Stimulated activated naive CD8-positive, alpha-beta T cell treated with anti-CD3 and anti-CD28 coated beads, Interleukin-15, Interleukin-2, amounts not matched to agents 100 ng/mL and 50 ng/mL, for 24 hours (primary cell): ENCODE measurements at regions not wholly inside any gene's neighbourhood (a gene's known extent, or its start where the extent isn't known, plus 50 kb on each side); places are given as distances from the start of the nearest gene placed in this dataset.
A peak's percentile ranks its signal among the peaks of the same experiment; 100 is the strongest.
"Not testable (repeated sequence)": the region's sequence is repeated elsewhere in the genome, so short reads cannot be mapped to it uniquely, and the experiment has no call there.

Experiments
- H3K27ac Mint-ChIP-seq: one replicate; pipeline ENCODE4 v1.8.0; 2021; ENCODE audit warnings: mild to moderate bottlenecking, mixed read lengths
- H3K27me3 Mint-ChIP-seq: one replicate; pipeline ENCODE4 v1.8.0; 2021; ENCODE audit warnings: mixed read lengths
- H3K36me3 Mint-ChIP-seq: one replicate; pipeline ENCODE4 v1.8.0; 2021; ENCODE audit warnings: low read depth, mixed read lengths
- H3K4me1 Mint-ChIP-seq: one replicate; pipeline ENCODE4 v1.8.0; 2021; ENCODE audit warnings: low read depth, mixed read lengths
- H3K4me3 Mint-ChIP-seq: one replicate; pipeline ENCODE4 v1.8.0; 2021; ENCODE audit warnings: mild to moderate bottlenecking, mixed read lengths
- H3K9me3 Mint-ChIP-seq: one replicate; pipeline ENCODE4 v1.8.0; 2021; ENCODE audit warnings: mixed read lengths

- H3K4me3 Mint-ChIP-seq, result peak overlapping the region; percentile 83
- peaks cover 72% of the 10 kb centered on the region for H3K4me1 Mint-ChIP-seq
- H3K9me3 Mint-ChIP-seq, H3K27me3 Mint-ChIP-seq: not testable (repeated sequence)
- H3K27ac Mint-ChIP-seq, result peak overlapping the region; percentile 98
- peaks cover 24% of the 10 kb centered on the region for H3K36me3 Mint-ChIP-seq
Measured at GRCh38 chr5:119299242-119299614, 56.6 kb upstream of the TNFAIP8 start.

GRCh38 chr5:119299615-119300310, 56.1 kb upstream of the TNFAIP8 start:
- H3K27me3 Mint-ChIP-seq, H3K9me3 Mint-ChIP-seq: not testable (repeated sequence)
- peak overlapping the region; percentile 98 for H3K27ac Mint-ChIP-seq
- H3K36me3 Mint-ChIP-seq, result peaks cover 24% of the 10 kb centered on the region
- H3K4me3 Mint-ChIP-seq, result peak overlapping the region; percentile 83
- H3K4me1 Mint-ChIP-seq, result peaks cover 75% of the 10 kb centered on the region

GRCh38 chr5:119300311-119300670, 55.5 kb upstream of the TNFAIP8 start:
- no peaks in the 10 kb centered on the region for H3K27me3 Mint-ChIP-seq
- H3K4me3 Mint-ChIP-seq, result peak overlapping the region; percentile 83
- peaks cover 24% of the 10 kb centered on the region for H3K36me3 Mint-ChIP-seq
- H3K27ac Mint-ChIP-seq, result peak overlapping the region; percentile 98
- no peaks in the 10 kb centered on the region for H3K9me3 Mint-ChIP-seq
- H3K4me1 Mint-ChIP-seq, result peaks cover 80% of the 10 kb centered on the region

GRCh38 chr5:119301210-119301609, 54.6 kb upstream of the TNFAIP8 start:
- Mint-ChIP-seq H3K27ac (peak overlapping the region; percentile 98), H3K27me3 (no peaks in the 10 kb centered on the region), H3K36me3 (peaks cover 24% of the 10 kb centered on the region), H3K4me3 (peak overlapping the region; percentile 83), H3K9me3 (no peaks in the 10 kb centered on the region), H3K4me1 (peaks cover 89% of the 10 kb centered on the region)

GRCh38 chr5:119301906-119302305, 53.9 kb upstream of the TNFAIP8 start:
- Mint-ChIP-seq H3K27me3 (no peaks in the 10 kb centered on the region), H3K4me3 (no peak overlapping the region), H3K9me3 (no peaks in the 10 kb centered on the region), H3K36me3 (peaks cover 24% of the 10 kb centered on the region), H3K27ac (peak overlapping the region; percentile 92), H3K4me1 (peaks cover 95% of the 10 kb centered on the region)

- H3K4me3 Mint-ChIP-seq, result peak overlapping the region; percentile 50
Measured at GRCh38 chr5:119302449-119302848, 53.4 kb upstream of the TNFAIP8 start.

GRCh38 chr5:119302916-119303897, 52.6 kb upstream of the TNFAIP8 start:
- H3K9me3 Mint-ChIP-seq, result no peaks in the 10 kb centered on the region
- peak overlapping the region; percentile 92 for H3K27ac Mint-ChIP-seq
- peaks cover 97% of the 10 kb centered on the region for H3K4me1 Mint-ChIP-seq

More at GRCh38 chr5:119302449-119302848, 53.4 kb upstream of the TNFAIP8 start:
- Mint-ChIP-seq H3K27me3 (no peaks in the 10 kb centered on the region), H3K4me1 (peaks cover 95% of the 10 kb centered on the region), H3K27ac (peak overlapping the region; percentile 92), H3K9me3 (no peaks in the 10 kb centered on the region), H3K36me3 (peaks cover 24% of the 10 kb centered on the region)

GRCh38 chr5:119304439-119305211, 51.2 kb upstream of the TNFAIP8 start:
- Mint-ChIP-seq H3K27me3 (no peaks in the 10 kb centered on the region), H3K4me3 (no peak overlapping the region), H3K9me3 (no peaks in the 10 kb centered on the region), H3K4me1 (peaks cover 100% of the 10 kb centered on the region), H3K27ac (peak overlapping the region; percentile 92), H3K36me3 (peaks cover 34% of the 10 kb centered on the region)

More at GRCh38 chr5:119302916-119303897, 52.6 kb upstream of the TNFAIP8 start:
- Mint-ChIP-seq H3K36me3 (peaks cover 25% of the 10 kb centered on the region), H3K27me3 (no peaks in the 10 kb centered on the region), H3K4me3 (peak overlapping the region; percentile 50)
